HepG2 (cell line): ENCODE measurements at regions not wholly inside any gene's neighbourhood (a gene's known extent, or its start where the extent isn't known, plus 50 kb on each side); places are given as distances from the start of the nearest gene placed in this dataset.

ENCODE experiments used
- ATAC-seq: fragments of 200-7000 bp; cut with Tn5 transposase; 3 replicates; pipeline ENCODE4 v1.9.1; 2020; ENCODE audit warnings: mild to moderate bottlenecking, moderate library complexity
- BruUV-seq: library from RNA; stranded (reverse); fragments of 400-500 nt; replicated peaks from 2 replicates; lab custom pipeline; 2021; lab: Mats Ljungman, UMichigan
- CTCF ChIA-PET: fragments of 300-600 bp; formaldehyde crosslinking; extraction: SDS; loops from one replicate; lab custom pipeline; 2021; ENCODE audit warnings: low total read pairs, inconsistent platforms, low intra/inter-chr PET ratio; lab: Yijun Ruan, JAX
- POLR2A ChIA-PET: fragments of 350-600 bp; sonication (Branson Sonifier 250); formaldehyde crosslinking; loops from one replicate; lab custom pipeline; 2020; ENCODE audit warnings: antibody characterized with exemption, inconsistent platforms; lab: Yijun Ruan, JAX
- DNase-seq: peaks from one replicate; pipeline ENCODE4 v3.0.0-alpha.2; 2015; ENCODE audit warnings: low spot score
- FAIRE-seq: peaks from 3 replicates; lab custom pipeline; 2011; peaks lifted over from hg19 to GRCh38; lab: Jason Lieb, UNC
- H2AFZ ChIP-seq: one replicate; pipeline ENCODE4 v1.6.1; 2011; ENCODE audit warnings: low read length, inconsistent platforms
- H3K27ac ChIP-seq: fragments of 300-600 bp; 3 replicates; pipeline ENCODE4 v1.8.0; 2011; ENCODE audit warnings: mixed run types, mild to moderate bottlenecking, mixed read lengths, low read length, inconsistent platforms; ENCODE audit not compliant: insufficient read depth; ENCODE audit errors: extremely low read length
- H3K27me3 ChIP-seq, 2 experiments: fragments of 200-600 bp in 1 of 2; 2 replicates in 1 of 2; 3 replicates in 1 of 2; pipeline versions ENCODE4 v1.6.0 to v1.8.0; 2011; ENCODE audit warnings: low read length in 2 of 2, mild to moderate bottlenecking in 2 of 2, moderate library complexity in 2 of 2, inconsistent platforms in 1 of 2; ENCODE audit not compliant: insufficient read depth in 2 of 2, control insufficient read depth in 1 of 2
- H3K36me3 ChIP-seq, 2 experiments: fragments of 200-600 bp in 1 of 2; replicated peaks in 1 of 2; 2 replicates in 1 of 2; 3 replicates in 1 of 2; pipeline versions ENCODE4 v1.5.1 to v1.8.0; 2011; ENCODE audit warnings: low read length in 2 of 2, inconsistent platforms in 1 of 2; ENCODE audit not compliant: insufficient read depth in 2 of 2, control insufficient read depth in 1 of 2
- H3K4me1 ChIP-seq: 2 replicates; pipeline ENCODE4 v1.5.1; 2012; ENCODE audit warnings: low read length, inconsistent platforms; ENCODE audit not compliant: insufficient read depth
- H3K4me2 ChIP-seq: 2 replicates; pipeline ENCODE4 v1.6.0; 2011; ENCODE audit warnings: low read depth, low read length, inconsistent platforms
- H3K4me3 ChIP-seq, 3 experiments: fragments of 200-600 bp in 1 of 3; sonication (generic), shearing (Covaris generic) in 1 of 3; replicated peaks in 1 of 3; 2 replicates each; pipeline ENCODE4 v1.5.1; 2011 to 2016; ENCODE audit warnings: low read length in 3 of 3, inconsistent platforms in 2 of 3, low read depth in 2 of 3, mild to moderate bottlenecking in 2 of 3, control low read depth in 1 of 3, mixed read lengths in 1 of 3; ENCODE audit not compliant: insufficient read depth in 1 of 3
- H3K79me2 ChIP-seq: one replicate; pipeline ENCODE4 v1.6.1; 2011; ENCODE audit warnings: low read length, inconsistent platforms; ENCODE audit not compliant: insufficient read depth
- H3K9ac ChIP-seq: 2 replicates; pipeline ENCODE4 v1.6.0; 2011; ENCODE audit warnings: mild to moderate bottlenecking, low read depth, low read length, inconsistent platforms; ENCODE audit not compliant: insufficient read depth
- H3K9me3 ChIP-seq: 2 replicates; pipeline ENCODE4 v1.5.1; 2012; ENCODE audit warnings: mild to moderate bottlenecking, low read length
- H4K20me1 ChIP-seq: 2 replicates; pipeline ENCODE4 v1.6.0; 2011; ENCODE audit warnings: inconsistent platforms, mild to moderate bottlenecking, low read length, moderate library complexity; ENCODE audit not compliant: insufficient read depth
- ATF3 ChIP-seq: sonication (generic); formaldehyde crosslinking; IDR thresholded peaks from 2 replicates; pipeline ENCODE4 v1.4.0; 2020; ENCODE audit warnings: missing genetic modification reagents
- CBX2 ChIP-seq, 2 experiments: fragments of 200-600 bp in 1 of 2; sonication (generic); formaldehyde crosslinking in 1 of 2; IDR thresholded peaks; 2 replicates each; pipeline versions ENCODE4 v1.7.0 to v1.8.1; 2018 to 2022; ENCODE audit warnings: low read depth in 2 of 2, low read length in 1 of 2, mild to moderate bottlenecking in 1 of 2, missing genetic modification reagents in 1 of 2
- CEBPB ChIP-seq: IDR thresholded peaks from 2 replicates; pipeline ENCODE4 v1.6.1; 2011; ENCODE audit warnings: low read depth, low read length, improper control_type of control experiment, borderline replicate concordance
- HOMEZ ChIP-seq: IDR thresholded peaks from 2 replicates; pipeline ENCODE4 v1.6.1; 2016; ENCODE audit warnings: low read depth
- NPAS2 ChIP-seq: sonication (generic); formaldehyde crosslinking; IDR thresholded peaks from 2 replicates; pipeline ENCODE4 v1.8.0; 2022; ENCODE audit warnings: mild to moderate bottlenecking, missing genetic modification reagents, borderline replicate concordance
- PLRG1 ChIP-seq: fragments of 450-650 bp; conservative IDR thresholded peaks from 2 replicates; pipeline ENCODE4 v1.6.1; 2016
- SIX4 ChIP-seq: sonication (generic); formaldehyde crosslinking; IDR thresholded peaks from 2 replicates; pipeline ENCODE4 v1.4.0; 2020; ENCODE audit warnings: missing genetic modification reagents
- SP1 ChIP-seq, 2 experiments: fragments of 450-650 bp in 1 of 2; sonication (generic) in 1 of 2; formaldehyde crosslinking in 1 of 2; IDR thresholded peaks; 2 replicates each; pipeline versions ENCODE4 v1.4.0 to v1.6.1; 2016 to 2020; ENCODE audit warnings: missing genetic modification reagents in 1 of 2
- SRF ChIP-seq: IDR thresholded peaks from 2 replicates; pipeline ENCODE4 v1.6.1; 2011; ENCODE audit warnings: mild to moderate bottlenecking, low read depth, low read length, moderate library complexity
- SUZ12 ChIP-seq: fragments of 150-350 bp; IDR thresholded peaks from 2 replicates; pipeline ENCODE4 v1.6.1; 2014; ENCODE audit warnings: low read depth, low read length
- TAF15 ChIP-seq: fragments of 200-400 bp; formaldehyde crosslinking; IDR thresholded peaks from one replicate; pipeline ENCODE4 v1.6.1; 2018; ENCODE audit warnings: mild to moderate bottlenecking, low read depth, low read length; ENCODE audit not compliant: poor library complexity, severe bottlenecking
- ZBTB7A ChIP-seq: sonication (generic); formaldehyde crosslinking; IDR thresholded peaks from 2 replicates; pipeline ENCODE4 v1.8.0; 2022; ENCODE audit warnings: mild to moderate bottlenecking, missing genetic modification reagents
- ZBTB7B ChIP-seq: sonication (generic); formaldehyde crosslinking; IDR thresholded peaks from 2 replicates; pipeline ENCODE4 v1.4.0; 2020; ENCODE audit warnings: missing genetic modification reagents
- ZMYM3 ChIP-seq: sonication (generic); formaldehyde crosslinking; IDR thresholded peaks from 2 replicates; pipeline ENCODE4 v1.5.1; 2020; ENCODE audit warnings: mild to moderate bottlenecking, missing genetic modification reagents
- ZNF570 ChIP-seq: sonication (generic); formaldehyde crosslinking; IDR thresholded peaks from 2 replicates; pipeline ENCODE4 v1.4.0; 2020; ENCODE audit warnings: mild to moderate bottlenecking, missing genetic modification reagents, borderline replicate concordance
- ZNF678 ChIP-seq: sonication (generic); formaldehyde crosslinking; IDR thresholded peaks from 2 replicates; pipeline ENCODE4 v1.4.0; 2020; ENCODE audit warnings: mild to moderate bottlenecking, missing genetic modification reagents
- ZSCAN25 ChIP-seq: sonication (generic); formaldehyde crosslinking; IDR thresholded peaks from 2 replicates; pipeline ENCODE4 v1.8.0; 2022; ENCODE audit warnings: mild to moderate bottlenecking, missing genetic modification reagents
- WGBS: methylation state at CpG from one replicate; pipeline ENCODE4 v1.1.6; 2017; ENCODE audit warnings: low lambda C conversion rate; 5-methylcytosine and 5-hydroxymethylcytosine counted together
- in situ Hi-C: cut with HindIII; loops from 2 replicates; pipeline ENCODE4 v1.10.0; 2017; ENCODE audit warnings: low pct_unique_long_range_greater_than_20kb; ENCODE audit not compliant: extremely low pct_ligation_motif_present
- intact Hi-C: fragments of 100-400 bp; cut with micrococcal nuclease; formaldehyde crosslinking; loops from one replicate; pipeline ENCODE4 v1.10.0; 2022; ENCODE audit not compliant: unreplicated experiment

- no peak for TF ChIP-seq CBX2 (IDR thresholded peaks at IDR 0.05; ENCODE audit: low read depth, low read length)
- no peak for TF ChIP-seq CBX2 (CRISPR knock-in tag; IDR thresholded peaks at IDR 0.05; ENCODE audit: low read depth)
- no peak for TF ChIP-seq NPAS2 (CRISPR knock-in tag)
- TF ChIP-seq, all 625 proteins: peak for 0
Observed at GRCh38 chr21:25220169-25220568, 387.1 kb downstream of the MRPL39 start (continued).

GRCh38 chr21:25215698-25216384 lies 391.4 kb downstream of the MRPL39 start:
- no peak for ATAC-seq
- ChIA-PET CTCF (no interaction called here), POLR2A (no interaction called here)
- FAIRE-seq, result no peak
- in situ Hi-C loops (no loop called here), intact Hi-C loops (no loop called here)
- no peaks in the 10 kb centered on the region for H3K79me2 ChIP-seq
- H4K20me1 ChIP-seq, result no peaks in the 10 kb centered on the region
- TF ChIP-seq ZBTB7B (CRISPR knock-in tag) (no peak), ATF3 (CRISPR knock-in tag) (no peak), ZBTB7A (CRISPR knock-in tag) (no peak), ZNF678 (CRISPR knock-in tag) (no peak), HOMEZ (no peak), PLRG1 (no peak), SP1 (IDR thresholded peaks at IDR 0.05) (no peak), SP1 (CRISPR knock-in tag; IDR thresholded peaks at IDR 0.05) (no peak), CEBPB (no peak), ZSCAN25 (no peak), TAF15 (no peak), SIX4 (no peak), SUZ12 (no peak), ZNF570 (CRISPR knock-in tag) (no peak), SRF (no peak), ZMYM3 (CRISPR knock-in tag) (no peak)
- H3K4me1 ChIP-seq, result no peaks in the 10 kb centered on the region
- 1% methylated on average over 2 of the region's 2 CpGs for WGBS
- no peak overlapping the region for H3K4me2 ChIP-seq
- BruUV-seq, result no TSS peak
- peaks cover 97% of the 10 kb centered on the region for H3K9me3 ChIP-seq
- no peak for DNase-seq
- H3K27me3 ChIP-seq, result no peaks in the 10 kb centered on the region
- H3K27ac ChIP-seq, result no peak overlapping the region
- no peak overlapping the region for H3K9ac ChIP-seq
- no peaks in the 10 kb centered on the region for H3K36me3 ChIP-seq
- no peak overlapping the region for H3K4me3 ChIP-seq
- no peak overlapping the region for H2AFZ ChIP-seq
